Neural progenitor cell (in vitro differentiated cells): ENCODE measurements at regions not wholly inside any gene's neighbourhood (a gene's known extent, or its start where the extent isn't known, plus 50 kb on each side); places are given as distances from the start of the nearest gene placed in this dataset.

Source experiments
- DNase-seq: peaks from one replicate; pipeline ENCODE4 v3.0.0-alpha.2; 2016; ENCODE audit warnings: low spot score
- H2AFZ ChIP-seq: fragments of 200-600 bp; sonication (generic); replicated peaks from 2 replicates; pipeline ENCODE4 v1.6.1; 2016; ENCODE audit warnings: antibody characterized with exemption
- H3F3A ChIP-seq: fragments of 200-600 bp; sonication (generic); 2 replicates; pipeline ENCODE4 v1.6.1; 2016; ENCODE audit warnings: antibody characterized with exemption, low read depth
- H3K27ac ChIP-seq: fragments of 200-600 bp; sonication (generic); 2 replicates; pipeline ENCODE4 v1.5.1; 2016; ENCODE audit warnings: mild to moderate bottlenecking
- H3K27me3 ChIP-seq: fragments of 200-600 bp; sonication (generic); 2 replicates; pipeline ENCODE4 v1.6.1; 2016; ENCODE audit warnings: mild to moderate bottlenecking, moderate library complexity
- H3K36me3 ChIP-seq: fragments of 200-600 bp; sonication (generic); 2 replicates; pipeline ENCODE4 v1.5.1; 2016
- H3K4me1 ChIP-seq: fragments of 200-600 bp; sonication (generic); 2 replicates; pipeline ENCODE4 v1.6.1; 2016; ENCODE audit warnings: mixed run types
- H3K4me2 ChIP-seq: fragments of 200-600 bp; sonication (generic); 2 replicates; pipeline ENCODE4 v1.6.1; 2016
- H3K4me3 ChIP-seq: fragments of 200-600 bp; sonication (generic); 2 replicates; pipeline ENCODE4 v1.5.1; 2016
- H3K79me2 ChIP-seq: fragments of 200-600 bp; sonication (generic); 2 replicates; pipeline ENCODE4 v1.6.1; 2016; ENCODE audit warnings: low read depth
- H3K9ac ChIP-seq: fragments of 200-600 bp; sonication (generic); 2 replicates; pipeline ENCODE4 v1.6.1; 2016
- H3K9me3 ChIP-seq: fragments of 200-600 bp; sonication (generic); 2 replicates; pipeline ENCODE4 v1.5.1; 2016; ENCODE audit warnings: low read depth
- H4K20me1 ChIP-seq: fragments of 200-600 bp; sonication (generic); 2 replicates; pipeline ENCODE4 v1.6.1; 2016; ENCODE audit warnings: low read depth
- H3K27ac Mint-ChIP-seq: 3 replicates; pipeline ENCODE4 v1.8.0; 2021; ENCODE audit warnings: mixed read lengths
- H3K27me3 Mint-ChIP-seq: 2 replicates; pipeline ENCODE4 v1.8.0; 2022; ENCODE audit warnings: low read depth, mild to moderate bottlenecking, inconsistent platforms, moderate library complexity, mixed read lengths; ENCODE audit not compliant: insufficient read depth
- H3K36me3 Mint-ChIP-seq: 3 replicates; pipeline ENCODE4 v1.8.0; 2021; ENCODE audit warnings: mixed read lengths
- H3K4me1 Mint-ChIP-seq: 3 replicates; pipeline ENCODE4 v1.8.0; 2021; ENCODE audit warnings: mixed read lengths
- H3K4me3 Mint-ChIP-seq: 3 replicates; pipeline ENCODE4 v1.8.0; 2021; ENCODE audit warnings: mild to moderate bottlenecking, moderate library complexity, mixed read lengths
- H3K9me3 Mint-ChIP-seq: 3 replicates; pipeline ENCODE4 v1.8.0; 2020; ENCODE audit warnings: mixed read lengths
- EZH2 ChIP-seq: fragments of 200-600 bp; sonication (generic); IDR thresholded peaks from 2 replicates; pipeline ENCODE4 v1.6.1; 2017; ENCODE audit warnings: antibody characterized with exemption, mild to moderate bottlenecking, moderate library complexity
- EZH2phosphoT487 ChIP-seq: fragments of 200-600 bp; sonication (generic); IDR thresholded peaks from 2 replicates; pipeline ENCODE4 v1.6.1; 2017; ENCODE audit warnings: antibody characterized with exemption
- TF ChIP-seq, protein P1 (sequence below): fragments of 200-600 bp; sonication (generic); IDR thresholded peaks from 2 replicates; pipeline ENCODE4 v1.5.1; 2017; ENCODE audit warnings: antibody characterized with exemption, mild to moderate bottlenecking

GRCh38 chr6:168255283-168255881 lies 64.2 kb downstream of the DACT2 start:
- TF ChIP-seq, protein P1, sequence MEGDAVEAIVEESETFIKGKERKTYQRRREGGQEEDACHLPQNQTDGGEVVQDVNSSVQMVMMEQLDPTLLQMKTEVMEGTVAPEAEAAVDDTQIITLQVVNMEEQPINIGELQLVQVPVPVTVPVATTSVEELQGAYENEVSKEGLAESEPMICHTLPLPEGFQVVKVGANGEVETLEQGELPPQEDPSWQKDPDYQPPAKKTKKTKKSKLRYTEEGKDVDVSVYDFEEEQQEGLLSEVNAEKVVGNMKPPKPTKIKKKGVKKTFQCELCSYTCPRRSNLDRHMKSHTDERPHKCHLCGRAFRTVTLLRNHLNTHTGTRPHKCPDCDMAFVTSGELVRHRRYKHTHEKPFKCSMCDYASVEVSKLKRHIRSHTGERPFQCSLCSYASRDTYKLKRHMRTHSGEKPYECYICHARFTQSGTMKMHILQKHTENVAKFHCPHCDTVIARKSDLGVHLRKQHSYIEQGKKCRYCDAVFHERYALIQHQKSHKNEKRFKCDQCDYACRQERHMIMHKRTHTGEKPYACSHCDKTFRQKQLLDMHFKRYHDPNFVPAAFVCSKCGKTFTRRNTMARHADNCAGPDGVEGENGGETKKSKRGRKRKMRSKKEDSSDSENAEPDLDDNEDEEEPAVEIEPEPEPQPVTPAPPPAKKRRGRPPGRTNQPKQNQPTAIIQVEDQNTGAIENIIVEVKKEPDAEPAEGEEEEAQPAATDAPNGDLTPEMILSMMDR = no peak
- no peak for TF ChIP-seq EZH2phosphoT487
- no peak for TF ChIP-seq EZH2
- Mint-ChIP-seq H3K27me3 (peaks cover 9% of the 10 kb centered on the region), H3K4me3 (no peak overlapping the region), H3K9me3 (peaks cover 15% of the 10 kb centered on the region), H3K27ac (no peak overlapping the region), H3K4me1 (peaks cover 4% of the 10 kb centered on the region), H3K36me3 (no peaks in the 10 kb centered on the region)
- Histone ChIP-seq H3K4me1 (peaks cover 7% of the 10 kb centered on the region), H3F3A (no peaks in the 10 kb centered on the region), H3K9me3 (no peaks in the 10 kb centered on the region), H3K27ac (no peak overlapping the region), H3K27me3 (no peaks in the 10 kb centered on the region), H2AFZ (no peak overlapping the region), H3K9ac (no peak overlapping the region), H3K4me2 (no peak overlapping the region), H3K36me3 (no peaks in the 10 kb centered on the region), H4K20me1 (no peaks in the 10 kb centered on the region), H3K4me3 (no peak overlapping the region), H3K79me2 (no peaks in the 10 kb centered on the region)
- no peak for DNase-seq

GRCh38 chr6:168252267-168252666 lies 67.3 kb downstream of the DACT2 start:
- H3K9me3 ChIP-seq = no peaks in the 10 kb centered on the region
- no peak overlapping the region for H3K4me3 ChIP-seq
- no peaks in the 10 kb centered on the region for H3K27me3 ChIP-seq
- no peak for DNase-seq
- no peak overlapping the region for H3K4me2 ChIP-seq
- H3K27ac ChIP-seq = no peak overlapping the region
- no peaks in the 10 kb centered on the region for H3F3A ChIP-seq
- H3K4me1 ChIP-seq = peaks cover 7% of the 10 kb centered on the region
- no peak overlapping the region for H3K4me3 Mint-ChIP-seq
- H3K36me3 ChIP-seq = no peaks in the 10 kb centered on the region
- H3K4me1 Mint-ChIP-seq = peaks cover 16% of the 10 kb centered on the region
- H3K9me3 Mint-ChIP-seq = peaks cover 13% of the 10 kb centered on the region
- no peak overlapping the region for H3K9ac ChIP-seq
- H3K79me2 ChIP-seq = no peaks in the 10 kb centered on the region
- no peaks in the 10 kb centered on the region for H3K36me3 Mint-ChIP-seq
- peaks cover 12% of the 10 kb centered on the region for H3K27me3 Mint-ChIP-seq
- no peak overlapping the region for H2AFZ ChIP-seq
- H3K27ac Mint-ChIP-seq = no peak overlapping the region
- TF ChIP-seq, protein P1 = no peak
- TF ChIP-seq EZH2 (no peak), EZH2phosphoT487 (no peak)
- no peaks in the 10 kb centered on the region for H4K20me1 ChIP-seq

DNA sequence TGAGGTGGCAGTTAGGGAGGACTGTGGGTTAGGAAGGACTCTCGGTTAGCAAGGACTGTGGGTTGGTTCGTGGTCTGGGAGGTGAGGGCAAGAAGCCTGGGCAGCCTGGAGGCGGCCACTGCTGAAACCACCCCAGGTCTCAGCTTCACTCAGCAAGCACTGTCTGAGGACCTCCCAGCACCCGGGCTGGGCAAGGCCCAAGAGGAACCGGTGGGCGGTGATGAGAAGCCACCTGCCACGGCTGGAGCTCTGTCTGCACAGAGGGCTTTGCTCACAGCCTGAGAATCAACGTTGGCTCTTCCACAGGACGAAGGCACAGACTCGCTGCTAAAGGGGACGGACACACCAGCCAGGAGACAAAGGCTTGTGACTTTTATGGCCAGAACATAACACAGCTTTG lies 69.3 kb downstream of the DACT2 start:
- Histone ChIP-seq H3K4me1 (peaks cover 7% of the 10 kb centered on the region), H3F3A (no peaks in the 10 kb centered on the region), H3K27ac (no peak overlapping the region), H3K4me2 (no peak overlapping the region), H3K9me3 (no peaks in the 10 kb centered on the region), H3K36me3 (no peaks in the 10 kb centered on the region), H3K4me3 (no peak overlapping the region), H2AFZ (no peak overlapping the region), H3K27me3 (no peaks in the 10 kb centered on the region), H3K9ac (no peak overlapping the region), H4K20me1 (no peaks in the 10 kb centered on the region), H3K79me2 (no peaks in the 10 kb centered on the region)
- H3K4me3 Mint-ChIP-seq = no peak overlapping the region
- H3K4me1 Mint-ChIP-seq = peaks cover 16% of the 10 kb centered on the region
- DNase-seq = no peak
- H3K9me3 Mint-ChIP-seq = peaks cover 5% of the 10 kb centered on the region
- H3K27me3 Mint-ChIP-seq = peaks cover 15% of the 10 kb centered on the region
- TF ChIP-seq, protein P1 = no peak
- TF ChIP-seq EZH2 = no peak
- no peak for TF ChIP-seq EZH2phosphoT487
- H3K36me3 Mint-ChIP-seq = no peaks in the 10 kb centered on the region
- no peak overlapping the region for H3K27ac Mint-ChIP-seq
